ENCODE measurements at regions not wholly inside any gene's neighbourhood (a gene's known extent, or its start where the extent isn't known, plus 50 kb on each side); places are given as distances from the start of the nearest gene placed in this dataset.

DNA sequence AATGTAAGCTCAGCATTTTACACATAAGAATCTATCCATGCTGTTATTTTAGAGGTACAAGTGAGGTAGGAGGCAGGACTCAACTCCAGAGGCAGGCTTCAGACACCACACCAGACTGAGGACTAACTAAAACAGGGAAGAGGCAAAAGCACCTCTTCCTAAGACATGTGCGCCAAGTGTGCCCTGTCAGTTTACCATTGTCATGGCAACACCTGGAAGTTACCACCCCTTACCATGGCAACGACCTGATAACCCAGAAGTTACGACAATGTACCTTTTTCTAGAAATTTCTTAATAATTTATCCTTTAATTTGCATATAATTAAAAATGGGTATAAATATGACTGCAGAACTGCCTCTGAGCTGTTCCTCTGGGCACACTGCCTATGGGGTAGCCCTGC, 160.1 kb downstream of the FAM124B start:
- TF ChIP-seq POLR2A (IDR thresholded peaks at IDR 0.05) (no peak), POLR2AphosphoS5 (IDR thresholded peaks at IDR 0.05) (no peak), EP300 (IDR thresholded peaks at IDR 0.05) (no peak)
- TF ChIP-seq, protein P1, sequence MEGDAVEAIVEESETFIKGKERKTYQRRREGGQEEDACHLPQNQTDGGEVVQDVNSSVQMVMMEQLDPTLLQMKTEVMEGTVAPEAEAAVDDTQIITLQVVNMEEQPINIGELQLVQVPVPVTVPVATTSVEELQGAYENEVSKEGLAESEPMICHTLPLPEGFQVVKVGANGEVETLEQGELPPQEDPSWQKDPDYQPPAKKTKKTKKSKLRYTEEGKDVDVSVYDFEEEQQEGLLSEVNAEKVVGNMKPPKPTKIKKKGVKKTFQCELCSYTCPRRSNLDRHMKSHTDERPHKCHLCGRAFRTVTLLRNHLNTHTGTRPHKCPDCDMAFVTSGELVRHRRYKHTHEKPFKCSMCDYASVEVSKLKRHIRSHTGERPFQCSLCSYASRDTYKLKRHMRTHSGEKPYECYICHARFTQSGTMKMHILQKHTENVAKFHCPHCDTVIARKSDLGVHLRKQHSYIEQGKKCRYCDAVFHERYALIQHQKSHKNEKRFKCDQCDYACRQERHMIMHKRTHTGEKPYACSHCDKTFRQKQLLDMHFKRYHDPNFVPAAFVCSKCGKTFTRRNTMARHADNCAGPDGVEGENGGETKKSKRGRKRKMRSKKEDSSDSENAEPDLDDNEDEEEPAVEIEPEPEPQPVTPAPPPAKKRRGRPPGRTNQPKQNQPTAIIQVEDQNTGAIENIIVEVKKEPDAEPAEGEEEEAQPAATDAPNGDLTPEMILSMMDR (IDR thresholded peaks at IDR 0.05), result no peak

Measured in gastroesophageal sphincter (tissue), 3 donors.